ENCODE measurements at regions not wholly inside any gene's neighbourhood (a gene's known extent, or its start where the extent isn't known, plus 50 kb on each side); places are given as distances from the start of the nearest gene placed in this dataset.
A peak's percentile ranks its signal among the peaks of the same experiment; 100 is the strongest.

DNA sequence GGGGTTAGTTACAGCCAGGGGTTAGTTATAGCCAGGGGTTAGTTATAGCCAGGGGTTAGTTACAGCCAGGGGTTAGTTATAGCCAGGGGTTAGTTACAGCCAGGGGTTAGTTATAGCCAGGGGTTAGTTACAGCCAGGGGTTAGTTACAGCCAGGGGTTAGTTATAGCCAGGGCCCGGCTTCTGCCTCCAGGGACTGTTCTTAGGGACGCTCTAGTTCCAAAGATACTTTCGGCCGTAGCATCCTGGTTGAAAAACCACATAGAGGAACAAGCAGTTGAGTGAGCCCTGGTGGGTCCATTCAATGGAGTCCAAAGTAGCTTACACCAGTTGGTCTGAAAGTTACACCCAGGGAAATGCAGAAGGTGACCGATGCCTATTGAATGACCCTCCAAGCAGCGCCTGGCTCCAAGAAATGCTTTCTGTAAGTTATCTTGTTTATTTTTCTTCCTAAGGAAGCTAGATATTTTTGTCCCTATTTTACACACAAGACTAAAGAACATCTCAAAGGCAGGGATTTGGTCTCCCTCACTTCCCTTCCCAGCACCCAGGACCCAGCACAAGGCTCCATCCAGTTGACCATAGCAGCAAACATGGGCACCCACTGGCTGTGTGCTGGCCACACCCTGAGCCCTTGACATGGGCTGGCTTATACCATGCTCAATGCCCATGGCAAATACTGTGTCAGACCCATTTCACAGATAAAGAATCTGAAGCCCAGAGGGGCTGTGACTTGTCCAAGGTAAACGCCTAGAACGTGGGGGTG is 49.7 kb upstream of the SHISAL1 start:
- no peak overlapping the region for H3K4me3 ChIP-seq (replicated peaks in 1 of 4; ENCODE audit: control extremely low read depth in 1 of 4, insufficient read depth in 1 of 4, low read depth in 3 of 4, low read length in 4 of 4)
- no peaks in the 10 kb centered on the region for H3K79me2 ChIP-seq (ENCODE audit: control insufficient read depth, insufficient read depth, low read length)
- peaks cover 38% of the 10 kb centered on the region for H3K4me1 ChIP-seq (ENCODE audit: control insufficient read depth, extremely low read depth, insufficient read depth, low read length)
- H3K27me3 ChIP-seq (ENCODE audit: control insufficient read depth, insufficient read depth, low read length) = no peaks in the 10 kb centered on the region
- H3K27ac ChIP-seq (ENCODE audit: insufficient read depth, low read length) = peak overlapping the region; percentile 99
- H3K9me3 ChIP-seq (ENCODE audit: control insufficient read depth, insufficient read depth, low read depth, low read length) = no peaks in the 10 kb centered on the region
- H3K36me3 ChIP-seq (ENCODE audit: control insufficient read depth, insufficient read depth, low read length) = no peaks in the 10 kb centered on the region
- no peak overlapping the region for H3K9ac ChIP-seq (ENCODE audit: insufficient read depth, low read length)
- H2AFZ ChIP-seq (ENCODE audit: low read length) = no peak overlapping the region
- no peak for TF ChIP-seq EZH2 (IDR thresholded peaks at IDR 0.05; ENCODE audit: low read length, missing control alignments)
- TF ChIP-seq, protein P1, sequence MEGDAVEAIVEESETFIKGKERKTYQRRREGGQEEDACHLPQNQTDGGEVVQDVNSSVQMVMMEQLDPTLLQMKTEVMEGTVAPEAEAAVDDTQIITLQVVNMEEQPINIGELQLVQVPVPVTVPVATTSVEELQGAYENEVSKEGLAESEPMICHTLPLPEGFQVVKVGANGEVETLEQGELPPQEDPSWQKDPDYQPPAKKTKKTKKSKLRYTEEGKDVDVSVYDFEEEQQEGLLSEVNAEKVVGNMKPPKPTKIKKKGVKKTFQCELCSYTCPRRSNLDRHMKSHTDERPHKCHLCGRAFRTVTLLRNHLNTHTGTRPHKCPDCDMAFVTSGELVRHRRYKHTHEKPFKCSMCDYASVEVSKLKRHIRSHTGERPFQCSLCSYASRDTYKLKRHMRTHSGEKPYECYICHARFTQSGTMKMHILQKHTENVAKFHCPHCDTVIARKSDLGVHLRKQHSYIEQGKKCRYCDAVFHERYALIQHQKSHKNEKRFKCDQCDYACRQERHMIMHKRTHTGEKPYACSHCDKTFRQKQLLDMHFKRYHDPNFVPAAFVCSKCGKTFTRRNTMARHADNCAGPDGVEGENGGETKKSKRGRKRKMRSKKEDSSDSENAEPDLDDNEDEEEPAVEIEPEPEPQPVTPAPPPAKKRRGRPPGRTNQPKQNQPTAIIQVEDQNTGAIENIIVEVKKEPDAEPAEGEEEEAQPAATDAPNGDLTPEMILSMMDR (conservative IDR thresholded peaks at IDR 0.05 in 1 of 2, IDR thresholded peaks at IDR 0.05 in 1 of 2; ENCODE audit: low read depth in 1 of 2, low read length in 2 of 2) = no peak
- H3K4me2 ChIP-seq (ENCODE audit: extremely low read depth, insufficient read depth, low read length) = no peak overlapping the region
- DNase-seq (ENCODE audit: low read depth in 2 of 2) = peak in 1 of 2 donors; percentile 29
- no peaks in the 10 kb centered on the region for H4K20me1 ChIP-seq (ENCODE audit: control insufficient read depth, extremely low read depth, insufficient read depth, low read length)
